ENCODE measurements at regions not wholly inside any gene's neighbourhood (a gene's known extent, or its start where the extent isn't known, plus 50 kb on each side); places are given as distances from the start of the nearest gene placed in this dataset.

DNA sequence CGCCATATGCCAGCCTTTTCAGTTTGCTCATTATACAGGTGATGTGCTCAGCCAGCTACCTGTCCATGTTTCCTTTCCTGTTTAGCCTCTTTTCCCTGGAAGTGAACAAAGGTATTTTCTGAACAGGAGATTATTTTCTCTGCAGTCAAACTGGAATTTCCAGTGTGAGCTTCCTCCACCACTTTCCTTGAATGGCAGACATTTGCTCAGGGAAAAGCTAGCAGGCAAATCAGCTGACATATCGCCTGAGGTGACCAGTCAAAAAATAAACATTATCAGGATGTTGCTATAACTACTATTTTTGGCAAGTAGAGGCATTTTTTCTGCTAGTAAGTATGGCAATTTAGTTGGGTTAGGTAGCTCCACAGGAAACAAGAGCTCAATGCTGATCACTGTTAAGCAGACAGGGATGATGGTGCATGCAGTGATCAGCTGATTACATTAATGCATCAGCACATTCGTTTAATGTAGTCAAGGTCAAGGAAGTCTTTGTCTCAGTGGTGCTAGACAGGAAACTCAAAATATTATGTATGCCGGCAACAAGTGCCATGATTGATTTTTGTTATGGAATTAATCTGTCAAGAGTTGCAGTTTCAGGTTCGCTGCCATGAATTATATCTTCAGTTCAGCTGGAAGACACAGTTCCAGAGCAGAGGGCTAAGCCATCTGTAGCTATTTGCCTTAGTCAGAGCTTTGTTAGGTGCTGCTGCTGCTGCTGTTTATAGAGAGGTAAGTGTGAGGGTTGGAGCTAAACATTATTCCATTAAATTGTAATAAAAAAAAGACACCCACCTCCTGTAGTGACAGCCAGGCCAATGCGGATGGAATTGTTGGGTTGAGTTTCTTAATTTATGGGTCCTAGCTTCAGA is 179.7 kb upstream of the ST6GALNAC5 start:
- Mint-ChIP-seq H3K4me1 (ENCODE audit: low read depth, unreplicated experiment) (peaks cover 8% of the 10 kb centered on the region), H3K27ac (ENCODE audit: unreplicated experiment) (peak overlapping the region; percentile 67), H3K27me3 (ENCODE audit: insufficient read depth, unreplicated experiment) (peaks cover 2% of the 10 kb centered on the region), H3K4me3 (ENCODE audit: unreplicated experiment) (no peak overlapping the region), H3K9me3 (ENCODE audit: unreplicated experiment) (no peaks in the 10 kb centered on the region), H3K36me3 (ENCODE audit: insufficient read depth, unreplicated experiment) (no peaks in the 10 kb centered on the region)
- Histone ChIP-seq H3K36me3 (ENCODE audit: control insufficient read depth, insufficient read depth, low read length) (no peaks in the 10 kb centered on the region), H3K27me3 (replicated peaks; ENCODE audit: control insufficient read depth, insufficient read depth, low read length) (no peaks in the 10 kb centered on the region), H3K4me1 (no peaks in the 10 kb centered on the region), H3K4me3 (ENCODE audit: low read depth, low read length) (no peak overlapping the region), H3K9me3 (no peaks in the 10 kb centered on the region)
- peak in 1 of 2 experiments; percentile 14 for DNase-seq
- intact Hi-C loops (cut with micrococcal nuclease; ENCODE audit: unreplicated experiment), result no loop called here
- TF ChIP-seq CTCF (IDR thresholded peaks at IDR 0.05; ENCODE audit: insufficient read depth in 1 of 2, low read depth in 1 of 2, low read length in 1 of 2, severe bottlenecking in 1 of 2, unreplicated experiment in 1 of 2), result no peak
- ChIA-PET CTCF (no interaction called here), POLR2A (no interaction called here)
- no TSS peak for BruUV-seq (replicated peaks)

- H3K27me3 ChIP-seq (replicated peaks; ENCODE audit: control insufficient read depth, insufficient read depth, low read length), result no peaks in the 10 kb centered on the region
- Mint-ChIP-seq H3K27ac (ENCODE audit: unreplicated experiment) (no peak overlapping the region), H3K27me3 (ENCODE audit: insufficient read depth, unreplicated experiment) (peaks cover 2% of the 10 kb centered on the region), H3K9me3 (ENCODE audit: unreplicated experiment) (no peaks in the 10 kb centered on the region), H3K4me3 (ENCODE audit: unreplicated experiment) (no peak overlapping the region), H3K36me3 (ENCODE audit: insufficient read depth, unreplicated experiment) (no peaks in the 10 kb centered on the region), H3K4me1 (ENCODE audit: low read depth, unreplicated experiment) (peaks cover 8% of the 10 kb centered on the region)
- TF ChIP-seq CTCF (IDR thresholded peaks at IDR 0.05; ENCODE audit: insufficient read depth in 1 of 2, low read depth in 1 of 2, low read length in 1 of 2, severe bottlenecking in 1 of 2, unreplicated experiment in 1 of 2), result no peak
- BruUV-seq (replicated peaks), result no TSS peak
- H3K4me3 ChIP-seq (ENCODE audit: low read depth, low read length), result no peak overlapping the region
- no peaks in the 10 kb centered on the region for H3K36me3 ChIP-seq (ENCODE audit: control insufficient read depth, insufficient read depth, low read length)
- DNase-seq, result no peak
- ChIA-PET CTCF (no interaction called here), POLR2A (no interaction called here)
- no peaks in the 10 kb centered on the region for H3K9me3 ChIP-seq
- intact Hi-C loops (cut with micrococcal nuclease; ENCODE audit: unreplicated experiment), result no loop called here
- no peaks in the 10 kb centered on the region for H3K4me1 ChIP-seq
Measured at GRCh38 chr1:76690766-76691165, 176.5 kb upstream of the ST6GALNAC5 start.

- ChIA-PET POLR2A (no interaction called here), CTCF (no interaction called here)
- intact Hi-C loops (cut with micrococcal nuclease; ENCODE audit: unreplicated experiment), result no loop called here
- no peaks in the 10 kb centered on the region for H3K4me1 Mint-ChIP-seq (ENCODE audit: low read depth, unreplicated experiment)
- H3K27me3 Mint-ChIP-seq (ENCODE audit: insufficient read depth, unreplicated experiment), result no peaks in the 10 kb centered on the region
- H3K36me3 ChIP-seq (ENCODE audit: control insufficient read depth, insufficient read depth, low read length), result no peaks in the 10 kb centered on the region
- no peak overlapping the region for H3K4me3 ChIP-seq (ENCODE audit: low read depth, low read length)
- no peak overlapping the region for H3K27ac Mint-ChIP-seq (ENCODE audit: unreplicated experiment)
- no peaks in the 10 kb centered on the region for H3K9me3 Mint-ChIP-seq (ENCODE audit: unreplicated experiment)
- no peaks in the 10 kb centered on the region for H3K9me3 ChIP-seq
- no peaks in the 10 kb centered on the region for H3K27me3 ChIP-seq (replicated peaks; ENCODE audit: control insufficient read depth, insufficient read depth, low read length)
- no peak for TF ChIP-seq CTCF (IDR thresholded peaks at IDR 0.05; ENCODE audit: insufficient read depth in 1 of 2, low read depth in 1 of 2, low read length in 1 of 2, severe bottlenecking in 1 of 2, unreplicated experiment in 1 of 2)
- BruUV-seq (replicated peaks), result no TSS peak
- H3K36me3 Mint-ChIP-seq (ENCODE audit: insufficient read depth, unreplicated experiment), result no peaks in the 10 kb centered on the region
- no peak for DNase-seq
- no peaks in the 10 kb centered on the region for H3K4me1 ChIP-seq
- no peak overlapping the region for H3K4me3 Mint-ChIP-seq (ENCODE audit: unreplicated experiment)
Measured at GRCh38 chr1:76695535-76695934, 171.7 kb upstream of the ST6GALNAC5 start.
